Activated CD4-positive, alpha-beta memory T cell treated with anti-CD3 and anti-CD28 coated beads for 36 hours (primary cell): ENCODE measurements at regions not wholly inside any gene's neighbourhood (a gene's known extent, or its start where the extent isn't known, plus 50 kb on each side); places are given as distances from the start of the nearest gene placed in this dataset.

Experiments
- CTCF ChIA-PET: fragments of 350-600 bp; sonication (Branson Sonifier 250); formaldehyde crosslinking; loops from one replicate; lab custom pipeline; 2021; ENCODE audit warnings: antibody characterized with exemption, inconsistent platforms; lab: Charles Lee
- POLR2A ChIA-PET: fragments of 350-600 bp; sonication (Branson Sonifier 250); formaldehyde crosslinking; loops from one replicate; lab custom pipeline; 2021; ENCODE audit warnings: antibody characterized with exemption; lab: Charles Lee
- DNase-seq: peaks from one replicate; pipeline ENCODE4 v3.0.0-alpha.2; 2020
- H3K27ac Mint-ChIP-seq: one replicate; pipeline ENCODE4 v1.8.0; 2021; ENCODE audit warnings: mixed read lengths
- H3K27me3 Mint-ChIP-seq: one replicate; pipeline ENCODE4 v1.8.0; 2021; ENCODE audit warnings: mixed read lengths
- H3K36me3 Mint-ChIP-seq: one replicate; pipeline ENCODE4 v1.8.0; 2021; ENCODE audit warnings: mixed read lengths
- H3K4me1 Mint-ChIP-seq: one replicate; pipeline ENCODE4 v1.8.0; 2021; ENCODE audit warnings: low read depth, mixed read lengths
- H3K4me3 Mint-ChIP-seq: one replicate; pipeline ENCODE4 v1.8.0; 2021; ENCODE audit warnings: mild to moderate bottlenecking, mixed read lengths
- H3K9me3 Mint-ChIP-seq: one replicate; pipeline ENCODE4 v1.8.0; 2021; ENCODE audit warnings: mixed read lengths
- intact Hi-C: fragments of 100-400 bp; cut with micrococcal nuclease; formaldehyde crosslinking; loops from one replicate; pipeline ENCODE4 v1.15.1; 2023

GRCh38 chr10:9878383-9878782 is 1139.3 kb upstream of the CELF2 start:
- Mint-ChIP-seq H3K4me3 (no peak overlapping the region), H3K27ac (no peak overlapping the region), H3K4me1 (no peaks in the 10 kb centered on the region), H3K9me3 (peaks cover 8% of the 10 kb centered on the region), H3K27me3 (no peaks in the 10 kb centered on the region), H3K36me3 (no peaks in the 10 kb centered on the region)
- POLR2A ChIA-PET, result no interaction called here
- DNase-seq, result no peak
- intact Hi-C loops, result no loop called here
- CTCF ChIA-PET, result no interaction called here

GRCh38 chr10:9885761-9886160 is 1131.9 kb upstream of the CELF2 start:
- intact Hi-C loops, result no loop called here
- POLR2A ChIA-PET, result no interaction called here
- Mint-ChIP-seq H3K4me3 (no peak overlapping the region), H3K27me3 (peaks cover 6% of the 10 kb centered on the region), H3K9me3 (peaks cover 13% of the 10 kb centered on the region), H3K4me1 (no peaks in the 10 kb centered on the region), H3K36me3 (no peaks in the 10 kb centered on the region), H3K27ac (no peak overlapping the region)
- CTCF ChIA-PET, result interaction anchor here (0.6 kb wide), 1 partner anchor 497 kb away, joined by 4 read pairs; no protein-coding TSS in a partner anchor
- no peak for DNase-seq

DNA sequence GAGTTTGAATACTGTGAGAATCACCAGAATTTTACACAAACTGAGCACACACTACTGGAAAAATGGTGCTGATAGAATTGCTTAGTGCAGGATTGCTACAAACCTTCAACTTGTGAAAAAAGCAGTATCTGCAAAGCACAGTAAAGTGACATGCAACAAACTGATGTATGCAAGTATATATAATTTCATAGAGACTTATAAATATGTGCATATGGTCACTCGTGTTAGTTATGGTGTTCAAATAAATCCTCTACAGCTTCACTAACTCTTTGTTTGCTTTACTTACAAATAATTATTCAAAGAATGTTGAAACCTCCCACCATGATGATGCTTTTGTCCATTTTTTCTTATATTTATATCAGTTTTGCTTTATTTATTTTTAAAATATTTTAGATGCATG is 1130.9 kb upstream of the CELF2 start:
- Mint-ChIP-seq H3K27ac (no peak overlapping the region), H3K36me3 (no peaks in the 10 kb centered on the region), H3K4me3 (no peak overlapping the region), H3K27me3 (peaks cover 6% of the 10 kb centered on the region), H3K4me1 (no peaks in the 10 kb centered on the region), H3K9me3 (peaks cover 13% of the 10 kb centered on the region)
- ChIA-PET CTCF (no interaction called here), POLR2A (no interaction called here)
- no peak for DNase-seq
- intact Hi-C loops, result no loop called here

DNA sequence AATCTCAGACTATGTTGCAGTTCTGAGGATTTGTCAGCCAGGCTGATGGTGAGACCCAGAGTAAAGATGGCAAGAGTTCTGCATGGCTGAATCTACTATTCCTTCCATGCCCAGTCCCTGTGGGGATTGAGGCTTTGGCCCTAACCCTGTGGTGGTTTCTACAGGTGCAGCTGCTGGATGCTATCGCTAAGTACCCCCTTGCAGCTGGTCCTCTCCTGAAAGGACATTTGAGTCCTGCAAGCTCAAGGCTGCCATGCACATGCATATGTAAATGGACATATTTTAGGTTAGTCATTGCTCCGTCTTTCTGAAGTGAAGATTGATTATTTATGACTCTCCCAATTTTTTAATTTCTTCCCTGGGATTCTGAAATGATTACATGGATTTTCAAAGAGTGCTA is 1122.2 kb upstream of the CELF2 start:
- H3K9me3 Mint-ChIP-seq, result peaks cover 2% of the 10 kb centered on the region
- H3K4me3 Mint-ChIP-seq, result no peak overlapping the region
- no peaks in the 10 kb centered on the region for H3K36me3 Mint-ChIP-seq
- intact Hi-C loops, result no loop called here
- no peaks in the 10 kb centered on the region for H3K27me3 Mint-ChIP-seq
- H3K4me1 Mint-ChIP-seq, result no peaks in the 10 kb centered on the region
- ChIA-PET POLR2A (no interaction called here), CTCF (no interaction called here)
- no peak for DNase-seq
- H3K27ac Mint-ChIP-seq, result no peak overlapping the region

GRCh38 chr10:9895981-9896380 is 1121.7 kb upstream of the CELF2 start:
- POLR2A ChIA-PET, result no interaction called here
- no peak overlapping the region for H3K27ac Mint-ChIP-seq

GRCh38 chr10:9898633-9899395 is 1118.9 kb upstream of the CELF2 start:
- ChIA-PET CTCF (no interaction called here), POLR2A (no interaction called here)
- H3K27me3 Mint-ChIP-seq, result no peaks in the 10 kb centered on the region
- no peak overlapping the region for H3K4me3 Mint-ChIP-seq
- DNase-seq, result no peak
- intact Hi-C loops, result no loop called here
- no peaks in the 10 kb centered on the region for H3K9me3 Mint-ChIP-seq
- H3K4me1 Mint-ChIP-seq, result no peaks in the 10 kb centered on the region
- H3K27ac Mint-ChIP-seq, result no peak overlapping the region
- H3K36me3 Mint-ChIP-seq, result no peaks in the 10 kb centered on the region

More at GRCh38 chr10:9895981-9896380, 1121.7 kb upstream of the CELF2 start:
- no peak overlapping the region for H3K4me3 Mint-ChIP-seq
- CTCF ChIA-PET, result no interaction called here
- intact Hi-C loops, result no loop called here
- DNase-seq, result no peak
- no peaks in the 10 kb centered on the region for H3K27me3 Mint-ChIP-seq
- no peaks in the 10 kb centered on the region for H3K4me1 Mint-ChIP-seq
- peaks cover 2% of the 10 kb centered on the region for H3K9me3 Mint-ChIP-seq
- H3K36me3 Mint-ChIP-seq, result no peaks in the 10 kb centered on the region

DNA sequence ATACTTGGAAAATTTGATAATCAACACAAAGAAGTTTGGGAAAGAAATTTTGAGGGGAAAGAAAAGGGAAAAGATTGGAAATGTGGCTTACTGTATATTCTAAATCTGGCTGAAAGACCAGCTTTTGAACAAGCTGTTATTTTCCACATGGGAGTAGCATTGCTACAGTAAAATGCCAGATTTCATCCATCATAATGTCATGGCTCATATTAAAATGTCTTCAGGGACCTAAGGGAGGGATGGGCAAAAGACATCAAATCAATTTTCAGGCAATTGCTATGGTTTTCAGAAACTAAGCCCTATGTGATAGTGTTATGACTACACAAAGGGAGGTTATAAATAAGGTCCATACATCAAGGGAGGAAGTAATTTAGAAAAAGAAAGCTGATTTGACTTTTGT is 1116.9 kb upstream of the CELF2 start:
- Mint-ChIP-seq H3K27ac (no peak overlapping the region), H3K36me3 (no peaks in the 10 kb centered on the region), H3K4me3 (no peak overlapping the region), H3K27me3 (no peaks in the 10 kb centered on the region), H3K9me3 (no peaks in the 10 kb centered on the region), H3K4me1 (no peaks in the 10 kb centered on the region)
- DNase-seq, result no peak
- CTCF ChIA-PET, result no interaction called here
- intact Hi-C loops, result no loop called here
- POLR2A ChIA-PET, result no interaction called here

DNA sequence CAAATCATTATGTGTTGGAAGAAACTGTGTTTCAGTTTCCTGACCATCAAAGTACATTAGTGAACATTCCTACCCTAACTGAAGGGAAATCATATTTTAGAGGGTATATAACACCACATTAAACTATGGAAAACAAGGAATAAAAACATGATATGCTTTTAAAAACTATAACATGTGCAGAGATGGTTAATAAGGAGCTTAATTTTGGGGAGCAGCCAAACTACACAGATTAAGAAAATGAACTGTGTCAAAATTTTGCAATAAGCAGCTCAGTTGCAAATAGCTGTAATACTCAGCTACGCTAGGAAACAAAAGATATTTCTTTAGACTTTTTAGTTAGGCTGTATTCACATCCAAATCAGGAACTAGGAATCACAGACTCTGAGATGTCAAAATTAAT is 1115.7 kb upstream of the CELF2 start:
- intact Hi-C loops, result no loop called here
- H3K27ac Mint-ChIP-seq, result no peak overlapping the region
- DNase-seq, result no peak
- no peaks in the 10 kb centered on the region for H3K4me1 Mint-ChIP-seq
- CTCF ChIA-PET, result no interaction called here
- no peak overlapping the region for H3K4me3 Mint-ChIP-seq
- no peaks in the 10 kb centered on the region for H3K36me3 Mint-ChIP-seq
- POLR2A ChIA-PET, result no interaction called here
- H3K27me3 Mint-ChIP-seq, result no peaks in the 10 kb centered on the region
- no peaks in the 10 kb centered on the region for H3K9me3 Mint-ChIP-seq

- DNase-seq, result no peak
- H3K9me3 Mint-ChIP-seq, result no peaks in the 10 kb centered on the region
- no peaks in the 10 kb centered on the region for H3K4me1 Mint-ChIP-seq
- no peak overlapping the region for H3K27ac Mint-ChIP-seq
- no peak overlapping the region for H3K4me3 Mint-ChIP-seq
- intact Hi-C loops, result no loop called here
- ChIA-PET CTCF (interaction anchor here (0.6 kb wide), 1 partner anchor 53 kb away, joined by 3 read pairs; no protein-coding TSS in a partner anchor), POLR2A (no interaction called here)
- H3K27me3 Mint-ChIP-seq, result peaks cover 8% of the 10 kb centered on the region
- no peaks in the 10 kb centered on the region for H3K36me3 Mint-ChIP-seq
Measured at GRCh38 chr10:9910446-9910845, 1107.2 kb upstream of the CELF2 start.

- no peak for DNase-seq
- Mint-ChIP-seq H3K9me3 (no peaks in the 10 kb centered on the region), H3K4me3 (no peak overlapping the region), H3K36me3 (no peaks in the 10 kb centered on the region), H3K27me3 (peaks cover 8% of the 10 kb centered on the region), H3K4me1 (no peaks in the 10 kb centered on the region), H3K27ac (no peak overlapping the region)
- CTCF ChIA-PET, result no interaction called here
- POLR2A ChIA-PET, result no interaction called here
- intact Hi-C loops, result no loop called here
Measured at GRCh38 chr10:9911488-9911887, 1106.2 kb upstream of the CELF2 start.

DNA sequence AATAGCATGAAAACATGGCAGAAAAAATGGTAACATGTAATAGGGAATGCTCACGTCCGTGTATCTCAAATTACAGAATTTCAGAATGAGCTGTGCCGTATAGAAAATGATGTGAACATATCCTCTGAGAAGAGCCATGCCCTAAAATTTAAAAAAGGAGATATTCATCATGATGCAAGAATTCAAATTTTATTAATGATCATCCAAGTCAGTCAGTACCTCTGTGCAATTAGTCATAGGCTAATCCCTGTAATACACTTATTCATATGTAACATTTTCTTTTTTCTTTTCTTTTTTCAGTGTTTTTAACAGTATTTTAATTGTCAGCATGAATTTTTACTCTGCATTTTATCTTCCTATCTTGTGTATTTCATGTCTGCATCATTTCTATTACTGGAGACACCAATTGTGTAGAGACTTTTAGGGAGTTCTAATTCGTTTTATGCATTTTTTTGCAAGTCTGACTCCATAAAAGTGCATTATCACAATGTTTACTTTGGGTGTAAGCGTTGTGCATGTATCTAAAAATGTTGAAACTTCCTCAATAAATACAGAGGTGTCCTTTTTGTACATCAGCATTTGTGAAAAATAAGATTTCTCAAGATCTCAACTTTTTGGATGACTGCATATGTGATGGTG is 1103.7 kb upstream of the CELF2 start:
- Mint-ChIP-seq H3K9me3 (no peaks in the 10 kb centered on the region), H3K27me3 (peaks cover 3% of the 10 kb centered on the region), H3K4me1 (no peaks in the 10 kb centered on the region), H3K36me3 (no peaks in the 10 kb centered on the region), H3K27ac (no peak overlapping the region), H3K4me3 (no peak overlapping the region)
- ChIA-PET CTCF (no interaction called here), POLR2A (no interaction called here)
- no peak for DNase-seq
- intact Hi-C loops, result no loop called here

DNA sequence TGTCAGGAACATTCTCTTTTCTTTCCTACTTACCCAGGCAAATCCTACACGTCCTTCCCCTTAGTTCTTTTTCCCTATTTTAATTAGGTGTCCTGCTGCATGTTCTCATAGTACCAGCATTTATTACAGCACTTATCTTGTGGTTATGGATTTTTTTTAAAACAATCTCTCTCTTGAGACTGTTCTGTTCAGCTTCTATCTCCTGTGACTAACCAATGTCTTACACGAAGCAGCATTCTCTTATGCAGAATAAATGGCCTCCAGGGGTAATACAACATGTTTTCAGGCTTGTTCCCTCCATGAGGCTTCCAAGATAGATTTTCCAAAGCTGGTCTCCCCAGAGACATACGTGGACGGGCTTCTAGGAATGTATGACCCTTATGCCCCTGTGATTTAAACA is 1096.1 kb upstream of the CELF2 start:
- peaks cover 1% of the 10 kb centered on the region for H3K27me3 Mint-ChIP-seq
- ChIA-PET CTCF (no interaction called here), POLR2A (no interaction called here)
- no peak overlapping the region for H3K27ac Mint-ChIP-seq
- H3K4me1 Mint-ChIP-seq, result no peaks in the 10 kb centered on the region
- no peak overlapping the region for H3K4me3 Mint-ChIP-seq
- no peaks in the 10 kb centered on the region for H3K36me3 Mint-ChIP-seq
- H3K9me3 Mint-ChIP-seq, result no peaks in the 10 kb centered on the region
- no peak for DNase-seq
- intact Hi-C loops, result no loop called here
